Kidney epithelial cell (primary cell): ENCODE measurements at regions not wholly inside any gene's neighbourhood (a gene's known extent, or its start where the extent isn't known, plus 50 kb on each side); places are given as distances from the start of the nearest gene placed in this dataset.

Source experiments
- DNase-seq: peaks from one replicate; pipeline ENCODE4 v3.0.0-alpha.2; 2010; ENCODE audit warnings: low read depth
- H3K27me3 ChIP-seq: 2 replicates; pipeline ENCODE4 v1.6.0; 2011; ENCODE audit warnings: low read length; ENCODE audit not compliant: control insufficient read depth, insufficient read depth
- H3K36me3 ChIP-seq: 2 replicates; pipeline ENCODE4 v1.5.1; 2011; ENCODE audit warnings: low read length; ENCODE audit not compliant: control insufficient read depth, insufficient read depth
- H3K4me3 ChIP-seq: 2 replicates; pipeline ENCODE4 v1.5.1; 2011; ENCODE audit warnings: low read depth, mild to moderate bottlenecking, control low read depth, low read length
- CTCF ChIP-seq: IDR thresholded peaks from 2 replicates; pipeline ENCODE4 v1.5.1; 2011; ENCODE audit warnings: mild to moderate bottlenecking, moderate library complexity, low read length, control low read depth, inconsistent platforms; ENCODE audit not compliant: insufficient read depth, poor library complexity, severe bottlenecking

DNA sequence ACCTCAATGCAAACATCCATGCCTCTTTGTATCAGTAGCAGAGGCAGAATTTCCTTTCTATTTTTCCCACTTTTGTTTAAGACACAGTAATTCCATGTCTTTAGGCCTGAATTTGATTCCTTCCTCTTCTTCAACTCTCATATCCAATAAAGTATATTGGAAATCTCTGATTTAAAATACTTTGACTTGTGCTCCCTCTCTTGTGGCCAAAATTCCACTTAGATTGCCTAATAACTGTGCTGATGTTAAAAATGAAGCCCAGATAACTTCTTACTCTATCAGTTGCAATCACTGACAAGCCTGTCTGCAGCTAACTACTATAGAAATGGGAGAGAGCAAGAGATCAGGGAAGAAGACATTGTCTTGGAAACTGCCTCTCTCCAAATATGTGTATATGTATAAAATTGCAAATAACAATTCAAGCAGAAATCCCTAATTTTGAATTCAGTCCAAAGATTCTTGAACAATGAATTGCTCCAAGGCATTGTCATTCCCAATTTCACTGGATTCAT lies 163.5 kb upstream of the SPIN4 start:
- Histone ChIP-seq H3K27me3 (no peaks in the 10 kb centered on the region), H3K4me3 (no peak overlapping the region), H3K36me3 (no peaks in the 10 kb centered on the region)
- no peak for DNase-seq
- no peak for TF ChIP-seq CTCF

DNA sequence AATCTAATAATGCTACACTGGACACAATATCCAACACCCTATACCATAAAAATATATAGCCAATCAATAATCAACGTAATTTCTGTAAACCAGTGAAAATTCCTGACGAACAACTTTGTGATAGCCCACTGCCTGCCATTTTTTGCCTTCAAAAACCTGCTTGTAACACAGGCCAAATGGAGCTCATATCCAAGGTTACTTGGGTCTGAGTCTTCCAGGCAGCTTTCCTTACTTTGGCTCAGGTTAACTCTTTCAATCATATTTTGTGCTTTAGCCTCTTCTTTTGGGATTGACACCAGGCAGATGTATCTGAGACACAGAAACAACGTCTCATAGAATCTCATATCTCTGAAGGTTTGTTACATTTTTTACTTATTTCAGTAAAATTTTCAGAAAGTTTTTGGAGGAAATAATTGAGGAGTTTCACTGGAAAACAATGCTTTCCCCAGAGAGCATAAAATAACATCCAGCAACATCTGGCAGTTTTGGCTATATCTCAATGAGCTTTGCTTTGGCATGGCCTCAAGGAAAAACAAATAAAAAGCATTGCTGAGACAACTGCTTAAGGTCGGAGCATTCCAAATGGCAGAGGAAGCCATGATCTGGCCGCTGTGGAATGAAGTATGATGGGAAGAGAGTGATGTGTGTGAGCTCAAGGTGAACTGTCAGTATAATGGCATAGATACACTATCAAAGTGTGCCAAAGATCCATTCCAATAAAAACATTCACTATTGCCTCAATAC lies 162.9 kb upstream of the SPIN4 start:
- no peaks in the 10 kb centered on the region for H3K27me3 ChIP-seq
- H3K36me3 ChIP-seq: no peaks in the 10 kb centered on the region
- H3K4me3 ChIP-seq: no peak overlapping the region
- no peak for TF ChIP-seq CTCF
- no peak for DNase-seq

DNA sequence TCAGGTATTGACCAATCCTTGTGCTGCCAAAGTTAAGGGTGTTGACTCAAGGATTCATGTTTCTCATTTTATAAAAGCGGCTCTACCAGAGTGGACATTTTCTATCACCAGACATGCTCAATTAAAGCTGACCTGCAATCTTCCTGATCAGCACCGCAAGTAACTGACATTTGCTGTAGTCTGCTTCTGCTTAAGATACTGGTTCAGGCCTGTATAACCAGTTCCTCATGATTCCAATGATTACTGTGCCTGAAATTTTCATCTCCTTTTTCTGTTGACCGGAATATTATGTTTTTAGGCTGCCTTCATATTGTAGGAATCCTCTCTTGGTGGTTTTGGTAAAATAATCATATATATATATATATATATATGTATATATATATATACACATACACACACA lies 160.2 kb upstream of the SPIN4 start:
- Histone ChIP-seq H3K36me3 (no peaks in the 10 kb centered on the region), H3K27me3 (no peaks in the 10 kb centered on the region), H3K4me3 (no peak overlapping the region)
- TF ChIP-seq CTCF: no peak
- DNase-seq: no peak

- Histone ChIP-seq H3K4me3 (no peak overlapping the region), H3K27me3 (no peaks in the 10 kb centered on the region), H3K36me3 (no peaks in the 10 kb centered on the region)
- TF ChIP-seq CTCF: no peak
- DNase-seq: no peak
These were observed 157.5 kb upstream of the SPIN4 start for GRCh38 chrX:63508668-63509067.

DNA sequence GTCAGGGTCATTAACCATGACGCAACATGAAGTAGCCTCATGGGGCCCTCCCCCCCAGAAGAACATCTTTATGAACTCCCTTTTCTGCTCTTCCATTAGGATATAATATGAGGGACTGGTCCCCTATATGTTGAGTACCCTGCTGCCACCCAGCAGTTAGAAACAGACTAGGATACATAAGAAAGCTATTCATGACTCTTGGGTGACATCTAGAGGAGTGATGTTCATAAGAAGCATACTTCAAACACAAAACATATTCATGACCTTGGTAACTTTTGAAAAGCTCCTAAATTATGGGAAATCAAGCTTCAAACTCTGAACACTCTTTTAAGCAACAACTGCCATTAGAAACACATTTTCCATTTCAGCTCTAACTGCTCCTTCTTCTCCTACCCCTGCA lies 155.2 kb upstream of the SPIN4 start:
- H3K4me3 ChIP-seq: no peak overlapping the region
- H3K27me3 ChIP-seq: no peaks in the 10 kb centered on the region
- H3K36me3 ChIP-seq: no peaks in the 10 kb centered on the region
- no peak for TF ChIP-seq CTCF
- DNase-seq: no peak

DNA sequence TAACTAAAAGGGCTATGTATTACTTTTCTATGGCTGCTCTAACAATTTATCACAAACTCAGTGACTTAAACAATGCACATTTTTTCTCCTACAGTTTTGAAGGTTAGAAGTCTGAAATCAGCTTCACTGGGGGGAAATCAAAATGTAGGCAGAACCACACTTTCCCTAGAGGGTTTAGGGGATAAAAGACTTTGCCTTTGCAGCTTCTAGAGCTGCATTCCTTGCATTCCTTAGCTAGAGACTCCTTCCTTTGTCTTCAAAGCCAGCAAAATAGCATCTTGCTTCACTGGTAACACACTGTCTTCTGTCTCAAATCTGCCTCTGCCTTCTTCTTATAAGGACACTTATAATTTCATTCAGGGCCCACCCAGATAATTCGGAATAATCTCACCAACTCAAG lies 152.4 kb upstream of the SPIN4 start:
- no peaks in the 10 kb centered on the region for H3K36me3 ChIP-seq
- no peaks in the 10 kb centered on the region for H3K27me3 ChIP-seq
- no peak for DNase-seq
- H3K4me3 ChIP-seq: no peak overlapping the region
- no peak for TF ChIP-seq CTCF
